HuH-7.5 (cell line): ENCODE measurements at regions not wholly inside any gene's neighbourhood (a gene's known extent, or its start where the extent isn't known, plus 50 kb on each side); places are given as distances from the start of the nearest gene placed in this dataset.

ENCODE experiments used
- DNase-seq: peaks from one replicate; pipeline ENCODE4 v3.0.0; 2011; ENCODE audit warnings: low spot score

DNA sequence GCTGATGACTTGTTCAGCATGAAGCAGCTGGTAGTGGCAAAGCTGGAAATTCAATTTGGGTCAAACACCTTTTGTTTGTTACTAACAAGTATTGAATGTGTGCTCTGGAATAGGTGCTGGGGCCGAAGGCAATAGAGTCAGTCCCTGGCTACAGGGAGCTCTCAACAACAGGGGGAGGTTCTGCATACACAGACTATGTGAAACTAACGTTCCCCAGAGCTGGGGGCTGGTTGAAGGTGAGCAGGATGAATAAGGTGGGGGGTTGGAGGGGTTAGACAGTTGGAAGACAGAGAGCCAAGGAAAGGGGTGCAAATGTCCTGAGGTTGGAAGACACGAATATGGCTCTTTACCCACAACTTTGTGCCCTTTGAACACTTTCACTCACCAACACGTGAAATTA lies 84.1 kb upstream of the PLPP4 start:
- no peak for DNase-seq

DNA sequence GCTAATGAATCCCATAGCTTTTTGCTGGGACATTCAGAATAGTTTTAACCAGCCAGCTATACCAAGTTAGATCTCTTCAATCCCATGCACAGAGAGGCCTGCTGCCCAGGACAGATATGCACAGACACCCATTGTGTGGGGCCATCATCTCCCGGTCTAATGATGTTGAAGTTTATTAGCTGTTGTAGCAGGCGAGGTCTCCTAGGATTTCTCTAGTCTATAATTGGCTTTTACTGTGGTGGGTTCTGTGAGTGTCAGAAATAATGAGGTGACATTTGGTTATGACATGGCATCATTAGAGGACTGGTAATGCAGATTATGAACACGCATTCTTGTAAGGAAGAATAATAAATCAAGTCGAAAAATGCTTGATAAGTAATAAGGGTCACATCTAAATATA lies 81.4 kb upstream of the PLPP4 start:
- DNase-seq, result no peak

- no peak for DNase-seq
Measured at GRCh38 chr10:120381931-120382330, 75.1 kb upstream of the PLPP4 start.

GRCh38 chr10:120382360-120382759 lies 74.7 kb upstream of the PLPP4 start:
- no peak for DNase-seq

DNA sequence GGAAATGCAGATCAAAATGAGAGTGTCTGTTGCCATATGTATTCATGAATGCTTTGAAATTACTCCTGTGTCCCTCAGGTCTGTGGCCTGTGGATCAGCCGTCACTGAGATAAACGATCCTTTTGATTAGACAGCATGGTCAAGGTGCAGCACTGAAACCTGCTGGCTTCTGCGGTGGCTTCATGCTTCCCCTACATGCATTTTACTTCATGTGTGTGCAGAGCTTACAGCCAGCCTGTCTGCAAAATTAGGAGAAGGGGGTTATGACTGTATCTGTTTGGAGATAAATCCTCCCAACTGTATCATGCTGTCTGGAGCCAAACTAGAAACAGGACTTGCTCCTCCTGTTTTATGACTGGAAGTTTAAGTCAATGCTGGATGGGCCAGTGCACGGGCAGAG lies 71.0 kb upstream of the PLPP4 start:
- DNase-seq, result no peak

GRCh38 chr10:120386896-120387295 lies 70.1 kb upstream of the PLPP4 start:
- no peak for DNase-seq

DNA sequence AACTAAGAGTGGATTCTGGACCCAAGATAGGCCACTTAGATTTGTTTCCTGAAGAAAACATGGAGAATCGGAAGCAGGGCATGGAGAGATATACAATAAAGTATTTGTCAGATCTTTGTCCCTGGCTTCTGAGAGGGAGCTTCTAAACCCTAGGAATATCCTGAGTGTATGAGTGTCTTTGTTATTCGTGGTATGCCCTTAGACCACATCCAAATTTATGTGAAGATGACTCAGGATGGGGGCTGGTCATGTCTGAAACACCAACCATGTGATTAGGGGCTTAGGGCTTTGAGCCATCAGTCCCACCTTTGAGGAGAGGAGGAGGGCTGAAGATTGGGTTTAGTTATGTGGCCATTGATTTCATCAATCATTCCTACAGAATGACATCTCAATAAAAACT lies 69.7 kb upstream of the PLPP4 start:
- no peak for DNase-seq

GRCh38 chr10:120392245-120392644 lies 64.8 kb upstream of the PLPP4 start:
- no peak for DNase-seq

DNA sequence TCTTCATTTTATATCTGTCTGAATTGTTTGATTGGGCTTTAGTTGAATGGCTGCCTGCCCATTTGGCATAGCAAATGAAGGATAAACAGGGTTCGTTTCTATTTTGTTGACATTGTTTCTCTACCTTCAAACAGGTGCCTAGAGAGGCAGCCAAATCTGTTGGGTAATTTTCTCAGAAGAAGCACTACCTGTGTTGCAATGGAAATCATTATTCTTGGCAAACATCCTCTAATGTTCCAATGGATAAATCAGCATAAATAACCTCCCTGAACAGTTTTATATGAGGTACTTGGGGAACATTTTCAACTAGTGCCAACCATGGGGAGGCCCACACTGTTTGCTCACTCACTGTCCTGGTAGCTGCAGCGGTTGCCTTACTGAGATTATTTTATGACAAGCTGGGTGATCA lies 64.4 kb upstream of the PLPP4 start:
- DNase-seq, result no peak

DNA sequence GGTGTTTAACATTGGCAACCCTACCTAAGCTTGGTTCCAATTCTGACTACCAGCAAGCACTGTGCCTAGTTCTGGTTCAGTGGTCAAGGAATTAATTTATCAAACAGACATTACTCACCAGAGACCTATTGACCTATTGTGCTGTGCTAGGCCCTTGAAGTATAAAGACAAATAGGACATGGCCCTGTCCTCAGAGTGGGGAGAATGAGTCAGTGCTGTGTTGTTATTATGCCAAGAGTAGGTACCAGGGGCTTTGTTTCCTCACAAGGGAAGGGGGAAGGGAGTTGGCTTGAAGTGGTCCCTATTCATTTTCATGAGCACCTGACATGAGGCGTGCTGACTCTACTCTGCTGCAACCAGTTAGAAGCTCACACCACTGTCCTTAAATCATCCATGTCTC lies 62.6 kb upstream of the PLPP4 start:
- DNase-seq, result no peak

DNA sequence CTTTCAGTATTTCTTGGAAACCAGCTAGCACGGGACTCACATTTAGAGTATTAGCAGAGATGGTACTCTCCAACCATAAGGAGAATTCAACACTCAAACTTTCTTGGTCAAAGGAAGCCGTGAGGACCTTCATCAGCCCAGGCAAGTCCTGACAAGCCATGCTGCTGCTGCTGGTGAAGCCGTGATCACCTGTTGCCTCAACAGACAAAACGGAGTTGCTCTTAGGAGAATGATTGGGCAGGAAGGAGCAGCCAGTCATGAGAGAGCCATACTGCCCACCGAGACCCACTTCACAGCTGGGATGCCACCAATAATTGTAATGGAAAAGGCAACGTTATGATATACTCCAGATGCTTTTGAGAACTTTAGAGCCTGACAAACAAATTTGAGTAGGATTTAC lies 60.8 kb upstream of the PLPP4 start:
- no peak for DNase-seq

DNA sequence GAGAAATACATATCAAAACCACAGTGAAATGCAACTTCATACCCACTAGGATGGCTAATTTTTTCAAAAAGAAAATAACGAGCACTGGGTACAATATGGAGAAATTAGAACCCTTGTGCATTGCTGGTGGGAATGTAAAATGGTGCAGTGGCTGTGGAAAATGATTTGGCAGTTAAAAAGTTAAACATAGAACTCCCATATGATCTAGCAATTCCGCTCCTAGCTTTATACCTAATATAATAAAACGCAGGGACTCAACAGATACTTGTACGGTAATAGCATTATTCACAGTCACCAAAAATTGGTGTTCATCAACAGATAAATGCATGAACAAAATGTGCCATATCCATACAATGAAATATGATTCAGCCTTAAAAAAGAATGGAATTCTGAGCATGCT lies 58.8 kb upstream of the PLPP4 start:
- no peak for DNase-seq

DNA sequence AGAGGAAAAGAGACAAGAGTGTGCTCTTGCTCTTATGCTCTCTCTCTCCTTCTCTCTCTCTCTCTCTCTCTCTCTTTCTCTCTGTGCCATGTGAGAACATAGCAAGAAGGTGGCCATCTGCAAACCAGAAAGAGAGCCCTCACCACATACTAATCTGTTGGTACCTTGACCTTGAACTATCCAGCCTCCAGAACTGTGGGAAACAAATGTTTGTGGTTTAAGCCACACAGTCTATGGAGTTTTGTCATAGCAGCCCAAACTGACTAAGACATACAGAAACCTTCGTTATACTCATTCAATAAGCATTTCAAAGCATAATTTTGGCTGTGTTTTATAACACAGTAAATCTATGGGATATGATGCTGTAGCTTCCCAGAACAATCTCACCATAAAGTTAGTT lies 56.4 kb upstream of the PLPP4 start:
- no peak for DNase-seq

GRCh38 chr10:120402147-120402766 lies 54.8 kb upstream of the PLPP4 start:
- DNase-seq, result no peak

- no peak for DNase-seq
Measured at GRCh38 chr10:120403109-120403508, 53.9 kb upstream of the PLPP4 start.

- no peak for DNase-seq
Measured at GRCh38 chr10:120406376-120406775, 50.7 kb upstream of the PLPP4 start.
